ENCODE measurements at regions not wholly inside any gene's neighbourhood (a gene's known extent, or its start where the extent isn't known, plus 50 kb on each side); places are given as distances from the start of the nearest gene placed in this dataset.

GRCh38 chr21:35625576-35625975 lies 434.8 kb downstream of the SETD4 start:
- TF ChIP-seq ZC3H10 (CRISPR knock-in tag; IDR thresholded peaks at IDR 0.05) (no peak), TOX (CRISPR knock-in tag; IDR thresholded peaks at IDR 0.05; ENCODE audit: borderline replicate concordance) (no peak), TSHZ2 (CRISPR knock-in tag; IDR thresholded peaks at IDR 0.05) (no peak), ZFP3 (CRISPR knock-in tag; IDR thresholded peaks at IDR 0.05) (no peak), GLIS3 (CRISPR knock-in tag; IDR thresholded peaks at IDR 0.05) (no peak), ARNTL (CRISPR knock-in tag; IDR thresholded peaks at IDR 0.05; ENCODE audit: borderline replicate concordance, low read depth) (no peak), SNAI2 (CRISPR knock-in tag; IDR thresholded peaks at IDR 0.05) (no peak)
- no peak for ATAC-seq

GRCh38 chr21:35624901-35625300 lies 435.4 kb downstream of the SETD4 start:
- TF ChIP-seq TOX (CRISPR knock-in tag; IDR thresholded peaks at IDR 0.05; ENCODE audit: borderline replicate concordance): no peak
- ATAC-seq: no peak

GRCh38 chr21:35622612-35623011 lies 437.7 kb downstream of the SETD4 start:
- TF ChIP-seq ZNF70 (CRISPR knock-in tag; IDR thresholded peaks at IDR 0.05): no peak
- TF ChIP-seq ZNF565 (CRISPR knock-in tag; conservative IDR thresholded peaks at IDR 0.05; ENCODE audit: low read depth): no peak
- TF ChIP-seq ISL1 (CRISPR knock-in tag; IDR thresholded peaks at IDR 0.05): no peak
- no peak for TF ChIP-seq ESRRG (CRISPR knock-in tag; IDR thresholded peaks at IDR 0.05)
- no peak for TF ChIP-seq ZFP3 (CRISPR knock-in tag; IDR thresholded peaks at IDR 0.05)
- no peak for TF ChIP-seq ZFP30 (CRISPR knock-in tag; IDR thresholded peaks at IDR 0.05)
- no peak for TF ChIP-seq TSHZ2 (CRISPR knock-in tag; IDR thresholded peaks at IDR 0.05)
- no peak for TF ChIP-seq CSRNP3 (CRISPR knock-in tag; IDR thresholded peaks at IDR 0.05)
- no peak for TF ChIP-seq PPARA (CRISPR knock-in tag; IDR thresholded peaks at IDR 0.05; ENCODE audit: borderline replicate concordance)
- no peak for TF ChIP-seq RARB (CRISPR knock-in tag; IDR thresholded peaks at IDR 0.05)
- no peak for TF ChIP-seq PATZ1 (CRISPR knock-in tag; IDR thresholded peaks at IDR 0.05; ENCODE audit: borderline replicate concordance)
- TF ChIP-seq ARNTL (CRISPR knock-in tag; IDR thresholded peaks at IDR 0.05; ENCODE audit: borderline replicate concordance, low read depth): no peak
- no peak for TF ChIP-seq ZNF8 (CRISPR knock-in tag; IDR thresholded peaks at IDR 0.05)
- TF ChIP-seq POU6F1 (CRISPR knock-in tag; IDR thresholded peaks at IDR 0.05; ENCODE audit: borderline replicate concordance, low read depth): no peak
- TF ChIP-seq CSDC2 (CRISPR knock-in tag; IDR thresholded peaks at IDR 0.05): no peak
- TF ChIP-seq BACH2 (CRISPR knock-in tag; IDR thresholded peaks at IDR 0.05; ENCODE audit: borderline replicate concordance): no peak
- TF ChIP-seq SNAI2 (CRISPR knock-in tag; IDR thresholded peaks at IDR 0.05): no peak
- no peak for ATAC-seq

All from SK-N-SH treated with all-trans-retinoic acid at 6 μM for 48 hours (cell line).